ENCODE measurements at regions not wholly inside any gene's neighbourhood (a gene's known extent, or its start where the extent isn't known, plus 50 kb on each side); places are given as distances from the start of the nearest gene placed in this dataset.

DNA sequence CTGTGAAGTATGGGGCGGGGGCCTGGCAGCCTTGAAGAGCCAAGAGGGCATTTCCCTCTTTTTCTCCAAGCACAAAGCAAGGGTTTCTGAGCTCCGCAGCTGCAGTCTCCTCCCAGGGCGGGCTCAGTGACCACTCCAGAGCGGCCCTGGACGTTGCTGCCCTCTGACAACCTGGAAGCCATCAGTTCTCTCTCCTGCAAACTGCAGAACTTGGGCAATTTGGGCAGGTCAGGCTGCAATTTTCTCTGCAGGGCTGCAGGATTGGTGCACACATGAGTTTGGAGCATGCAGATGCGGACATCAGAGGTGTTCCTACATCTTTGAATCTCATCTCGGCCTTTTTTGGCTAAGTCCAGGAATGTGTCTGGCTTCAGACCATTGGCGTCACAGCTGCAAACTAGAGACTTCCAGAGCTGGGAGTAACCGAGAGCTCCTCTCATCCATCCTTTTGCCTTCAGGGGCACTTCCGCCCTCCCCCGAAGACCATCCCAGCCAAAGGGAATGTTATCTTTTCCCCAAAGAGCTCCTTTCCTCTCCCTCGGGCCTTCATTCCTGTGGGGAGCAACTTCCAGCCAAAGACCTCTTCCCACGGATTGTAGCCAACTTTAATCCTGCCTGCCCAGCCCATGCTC lies 139.6 kb upstream of the WNT4 start:
- intact Hi-C loops (cut with DNase I) = no loop called here
- TF ChIP-seq, protein P1, sequence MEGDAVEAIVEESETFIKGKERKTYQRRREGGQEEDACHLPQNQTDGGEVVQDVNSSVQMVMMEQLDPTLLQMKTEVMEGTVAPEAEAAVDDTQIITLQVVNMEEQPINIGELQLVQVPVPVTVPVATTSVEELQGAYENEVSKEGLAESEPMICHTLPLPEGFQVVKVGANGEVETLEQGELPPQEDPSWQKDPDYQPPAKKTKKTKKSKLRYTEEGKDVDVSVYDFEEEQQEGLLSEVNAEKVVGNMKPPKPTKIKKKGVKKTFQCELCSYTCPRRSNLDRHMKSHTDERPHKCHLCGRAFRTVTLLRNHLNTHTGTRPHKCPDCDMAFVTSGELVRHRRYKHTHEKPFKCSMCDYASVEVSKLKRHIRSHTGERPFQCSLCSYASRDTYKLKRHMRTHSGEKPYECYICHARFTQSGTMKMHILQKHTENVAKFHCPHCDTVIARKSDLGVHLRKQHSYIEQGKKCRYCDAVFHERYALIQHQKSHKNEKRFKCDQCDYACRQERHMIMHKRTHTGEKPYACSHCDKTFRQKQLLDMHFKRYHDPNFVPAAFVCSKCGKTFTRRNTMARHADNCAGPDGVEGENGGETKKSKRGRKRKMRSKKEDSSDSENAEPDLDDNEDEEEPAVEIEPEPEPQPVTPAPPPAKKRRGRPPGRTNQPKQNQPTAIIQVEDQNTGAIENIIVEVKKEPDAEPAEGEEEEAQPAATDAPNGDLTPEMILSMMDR (IDR thresholded peaks at IDR 0.05) = no peak
- H3K9me3 ChIP-seq = no peaks in the 10 kb centered on the region
- H3K4me3 ChIP-seq = no peak overlapping the region
- no peaks in the 10 kb centered on the region for H3K4me1 ChIP-seq
- no peaks in the 10 kb centered on the region for H3K27me3 ChIP-seq
- no peaks in the 10 kb centered on the region for H3K36me3 ChIP-seq
- no peak overlapping the region for H3K27ac ChIP-seq
- peak in 1 of 2 donors; percentile 31 for DNase-seq (ENCODE audit: low spot score in 2 of 2)

DNA sequence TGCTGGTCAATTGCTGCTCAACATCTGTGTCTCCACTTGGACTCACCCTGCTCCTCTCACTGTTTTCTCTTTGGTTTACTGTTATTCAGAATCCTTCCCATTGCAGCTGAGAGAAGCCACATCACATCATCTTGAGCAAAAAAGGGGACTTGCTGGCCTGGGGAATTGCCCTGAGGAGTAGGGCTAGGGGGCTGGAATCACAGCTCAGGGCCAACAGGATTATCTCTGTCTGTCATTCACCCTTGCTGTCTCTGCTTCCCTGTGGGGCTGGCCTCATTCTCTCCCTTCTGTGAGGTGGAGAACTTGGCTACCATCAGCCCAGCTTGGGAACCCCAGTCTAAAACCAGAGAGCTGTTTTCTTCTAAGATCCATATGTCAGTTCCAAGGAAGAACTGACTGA lies 140.7 kb upstream of the WNT4 start:
- H3K4me3 ChIP-seq = no peak overlapping the region
- H3K9me3 ChIP-seq = no peaks in the 10 kb centered on the region
- H3K27ac ChIP-seq = no peak overlapping the region
- H3K4me1 ChIP-seq = no peaks in the 10 kb centered on the region
- no peaks in the 10 kb centered on the region for H3K27me3 ChIP-seq
- TF ChIP-seq, protein P1 (IDR thresholded peaks at IDR 0.05) = no peak
- H3K36me3 ChIP-seq = no peaks in the 10 kb centered on the region
- intact Hi-C loops (cut with DNase I) = no loop called here
- no peak for DNase-seq (ENCODE audit: low spot score in 2 of 2)

DNA sequence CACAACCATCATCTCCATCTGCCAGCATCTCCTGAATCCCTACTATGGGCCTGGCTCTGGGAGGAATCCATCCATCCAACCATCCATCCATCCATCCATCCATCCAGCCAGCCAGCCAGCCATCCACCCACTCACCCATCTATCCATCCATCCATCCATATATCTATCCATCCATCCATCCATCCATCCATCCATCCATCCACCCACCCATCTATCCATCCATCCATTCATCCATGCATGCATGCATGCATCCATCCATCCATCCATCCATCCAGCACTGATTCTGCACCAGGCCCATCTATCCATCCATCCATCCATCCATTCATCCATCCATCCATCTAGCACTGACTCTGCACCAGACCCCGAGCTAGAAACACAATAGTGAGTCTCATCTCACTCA lies 141.3 kb upstream of the WNT4 start:
- Histone ChIP-seq H3K4me1 (no peaks in the 10 kb centered on the region), H3K27ac (no peak overlapping the region), H3K27me3 (no peaks in the 10 kb centered on the region), H3K36me3 (no peaks in the 10 kb centered on the region), H3K9me3 (no peaks in the 10 kb centered on the region), H3K4me3 (no peak overlapping the region)
- intact Hi-C loops (cut with DNase I) = no loop called here
- TF ChIP-seq, protein P1 (IDR thresholded peaks at IDR 0.05) = no peak
- DNase-seq (ENCODE audit: low spot score in 2 of 2) = no peak

DNA sequence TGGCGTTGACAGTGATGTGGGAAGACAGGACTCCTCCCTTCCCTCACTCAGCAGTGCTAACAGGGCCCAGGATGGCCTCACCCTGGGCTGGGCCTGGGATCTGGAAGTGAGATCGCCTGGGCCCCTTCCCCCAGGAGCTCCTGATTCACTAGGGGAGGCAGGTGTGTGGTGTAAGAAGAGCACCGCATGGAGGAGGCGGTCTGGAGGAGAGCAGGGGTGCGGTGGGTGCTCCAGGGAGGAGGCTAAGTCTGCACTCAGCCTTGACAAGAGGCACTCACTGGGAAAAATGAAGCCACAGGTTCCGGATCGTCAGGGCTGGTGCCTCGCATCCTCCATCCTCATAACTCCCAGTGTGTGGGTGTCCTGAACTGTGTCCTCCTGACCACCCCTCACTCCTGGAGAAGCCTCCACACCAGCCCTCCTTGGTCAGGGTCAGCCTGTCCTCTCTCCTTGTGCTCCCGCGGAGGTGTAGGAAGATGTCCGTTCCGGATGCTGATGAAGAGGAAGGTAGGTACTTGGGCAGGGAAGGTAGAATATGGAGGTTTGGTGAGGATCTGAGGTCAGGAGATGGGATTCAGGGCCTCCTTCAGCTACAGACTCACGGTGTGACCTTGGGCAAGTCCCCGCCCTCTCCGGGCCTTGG lies 142.1 kb upstream of the WNT4 start:
- H3K27ac ChIP-seq = no peak overlapping the region
- no peak for DNase-seq (ENCODE audit: low spot score in 2 of 2)
- TF ChIP-seq, protein P1 (IDR thresholded peaks at IDR 0.05) = no peak

DNA sequence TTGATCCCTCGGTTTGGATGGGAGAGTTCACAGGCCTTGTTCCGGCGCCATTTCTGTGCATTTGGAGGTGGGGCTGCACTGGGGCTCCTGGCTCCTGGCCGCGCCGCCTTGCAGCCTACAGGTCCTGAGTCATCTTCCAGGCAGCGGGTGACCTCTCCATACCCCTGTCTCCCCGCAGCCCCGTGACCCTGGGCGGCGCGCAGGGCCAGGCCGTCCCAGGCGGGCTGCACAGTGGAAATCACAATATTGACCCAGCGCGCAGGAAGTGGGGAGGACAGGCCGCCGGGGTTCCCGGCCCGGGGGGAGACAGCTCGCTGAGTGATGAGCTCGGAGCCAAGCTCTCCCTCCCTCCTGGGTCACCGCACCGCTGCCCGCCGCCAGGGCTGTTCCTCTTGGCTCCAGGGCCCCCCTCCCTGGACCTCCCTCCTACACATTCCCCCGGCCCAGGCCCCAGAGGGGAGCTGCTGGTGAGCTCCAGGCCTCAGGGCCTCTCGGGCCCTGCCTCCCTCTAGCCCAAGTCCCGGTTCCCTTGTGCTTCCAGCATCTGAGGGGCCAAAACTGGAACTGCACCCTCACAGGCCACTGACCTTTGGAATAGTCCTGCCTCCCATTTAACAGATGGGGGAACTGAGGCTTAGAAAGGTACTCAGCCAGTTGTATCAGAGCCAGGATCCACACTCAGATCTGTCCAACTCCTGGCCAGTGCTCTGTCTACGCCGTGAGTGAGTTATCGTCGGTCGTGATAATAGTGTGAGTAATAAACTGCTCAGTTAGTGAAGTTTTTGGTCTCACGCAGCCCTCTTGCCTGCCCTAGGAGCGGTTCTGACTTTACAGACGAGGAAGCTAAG lies 142.9 kb upstream of the WNT4 start:
- no peak for DNase-seq (ENCODE audit: low spot score in 2 of 2)
- H3K4me1 ChIP-seq = no peaks in the 10 kb centered on the region
- intact Hi-C loops (cut with DNase I) = no loop called here
- H3K9me3 ChIP-seq = no peaks in the 10 kb centered on the region
- TF ChIP-seq, protein P1 (IDR thresholded peaks at IDR 0.05) = no peak
- no peak overlapping the region for H3K27ac ChIP-seq
- no peaks in the 10 kb centered on the region for H3K36me3 ChIP-seq
- H3K4me3 ChIP-seq = no peak overlapping the region
- H3K27me3 ChIP-seq = no peaks in the 10 kb centered on the region

More for the DNA sequence above, 142.1 kb upstream of the WNT4 start:
- H3K9me3 ChIP-seq = no peaks in the 10 kb centered on the region
- no peaks in the 10 kb centered on the region for H3K36me3 ChIP-seq
- no peaks in the 10 kb centered on the region for H3K27me3 ChIP-seq
- no peaks in the 10 kb centered on the region for H3K4me1 ChIP-seq
- H3K4me3 ChIP-seq = no peak overlapping the region
- intact Hi-C loops (cut with DNase I) = no loop called here
